Cardiac fibroblast (primary cell): ENCODE measurements at regions not wholly inside any gene's neighbourhood (a gene's known extent, or its start where the extent isn't known, plus 50 kb on each side); places are given as distances from the start of the nearest gene placed in this dataset.

Source experiments
- DNase-seq, 2 donors: peaks; one replicate each; pipeline versions ENCODE4 v3.0.0 to v3.0.0-alpha.2; 2010; ENCODE audit warnings: low read depth in 2 of 2
- H3K4me3 ChIP-seq, 2 donors: replicated peaks in 1 of 2; 1 replicate in 1 of 2; 2 replicates in 1 of 2; pipeline ENCODE4 v1.5.1; 2011; ENCODE audit warnings: low read depth in 2 of 2, low read length in 2 of 2, mild to moderate bottlenecking in 2 of 2, moderate library complexity in 1 of 2
- TF ChIP-seq, protein P1 (sequence below): IDR thresholded peaks from one replicate; pipeline ENCODE4 v1.5.1; 2011; ENCODE audit warnings: low read depth, mild to moderate bottlenecking, low read length, inconsistent platforms

DNA sequence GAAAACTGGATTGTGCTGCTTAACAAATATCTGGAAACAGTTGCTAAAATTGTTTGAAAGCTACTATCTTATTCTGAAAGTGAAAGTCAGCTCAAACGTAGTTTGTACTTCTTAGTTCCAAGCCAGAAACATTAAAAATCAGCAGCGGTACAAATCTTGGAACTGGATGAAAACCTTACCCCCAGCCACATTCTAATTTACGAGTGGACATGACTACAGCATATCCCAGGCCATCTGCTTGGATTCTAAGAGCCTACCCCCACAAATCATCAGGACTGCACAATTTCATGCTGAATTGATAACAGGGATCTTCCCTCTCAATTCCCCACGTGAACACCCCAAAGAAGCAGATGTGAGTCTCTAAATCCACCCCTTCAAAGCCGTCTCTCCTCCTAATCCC, 158.7 kb upstream of the NCKAP5 start:
- TF ChIP-seq, protein P1, sequence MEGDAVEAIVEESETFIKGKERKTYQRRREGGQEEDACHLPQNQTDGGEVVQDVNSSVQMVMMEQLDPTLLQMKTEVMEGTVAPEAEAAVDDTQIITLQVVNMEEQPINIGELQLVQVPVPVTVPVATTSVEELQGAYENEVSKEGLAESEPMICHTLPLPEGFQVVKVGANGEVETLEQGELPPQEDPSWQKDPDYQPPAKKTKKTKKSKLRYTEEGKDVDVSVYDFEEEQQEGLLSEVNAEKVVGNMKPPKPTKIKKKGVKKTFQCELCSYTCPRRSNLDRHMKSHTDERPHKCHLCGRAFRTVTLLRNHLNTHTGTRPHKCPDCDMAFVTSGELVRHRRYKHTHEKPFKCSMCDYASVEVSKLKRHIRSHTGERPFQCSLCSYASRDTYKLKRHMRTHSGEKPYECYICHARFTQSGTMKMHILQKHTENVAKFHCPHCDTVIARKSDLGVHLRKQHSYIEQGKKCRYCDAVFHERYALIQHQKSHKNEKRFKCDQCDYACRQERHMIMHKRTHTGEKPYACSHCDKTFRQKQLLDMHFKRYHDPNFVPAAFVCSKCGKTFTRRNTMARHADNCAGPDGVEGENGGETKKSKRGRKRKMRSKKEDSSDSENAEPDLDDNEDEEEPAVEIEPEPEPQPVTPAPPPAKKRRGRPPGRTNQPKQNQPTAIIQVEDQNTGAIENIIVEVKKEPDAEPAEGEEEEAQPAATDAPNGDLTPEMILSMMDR = no peak
- H3K4me3 ChIP-seq = peak overlapping the region in 1 of 2 donors; percentile 3
- peak in 1 of 2 donors; percentile 5 for DNase-seq

- no peak for DNase-seq
- TF ChIP-seq, protein P1 = no peak
- H3K4me3 ChIP-seq = no peak overlapping the region
Measured at GRCh38 chr2:133732059-133732458, 163.8 kb upstream of the NCKAP5 start.

GRCh38 chr2:133732982-133733900, 165.0 kb upstream of the NCKAP5 start:
- TF ChIP-seq, protein P1 = no peak
- H3K4me3 ChIP-seq = no peak overlapping the region
- no peak for DNase-seq

GRCh38 chr2:133733901-133734255, 165.6 kb upstream of the NCKAP5 start:
- TF ChIP-seq, protein P1 = no peak
- DNase-seq = peak; percentile 23 to 50

DNA sequence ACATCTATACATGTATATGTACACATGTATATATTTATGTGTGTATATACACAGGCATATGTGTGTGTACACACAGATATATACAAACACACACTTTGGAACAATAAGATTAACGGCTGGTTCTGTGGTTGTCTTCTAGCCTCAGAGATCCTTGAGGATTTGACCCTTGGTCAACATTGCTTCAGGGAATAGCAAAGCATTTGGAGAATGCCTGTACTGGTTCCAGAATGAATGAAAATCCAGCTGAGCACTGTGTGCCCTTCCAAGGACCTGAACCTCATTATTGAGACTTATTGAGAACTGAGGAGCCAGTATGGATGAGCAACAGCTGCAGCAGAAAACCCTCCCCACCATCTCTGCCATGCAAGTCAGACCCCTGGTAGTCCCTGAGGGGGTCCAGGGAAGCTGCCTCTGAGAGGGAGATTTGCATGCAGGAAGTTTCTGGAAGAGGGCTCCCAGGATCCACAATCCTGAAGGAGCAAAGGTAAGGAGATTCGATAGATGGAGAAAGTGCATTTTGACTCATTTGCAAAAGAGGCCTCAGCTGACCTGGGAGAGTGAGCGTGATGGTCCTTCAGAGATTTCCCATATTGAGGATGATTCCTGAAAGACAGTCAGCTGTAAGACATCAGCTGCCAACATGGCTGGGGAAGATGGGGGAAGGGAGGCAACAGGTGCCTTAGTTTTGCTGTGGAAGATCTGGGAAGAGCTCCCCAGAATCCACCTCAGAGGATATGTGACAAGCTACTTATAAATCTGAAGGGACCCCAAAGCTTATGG, 166.6 kb upstream of the NCKAP5 start:
- H3K4me3 ChIP-seq = no peak overlapping the region
- TF ChIP-seq, protein P1 = no peak
- no peak for DNase-seq

More at GRCh38 chr2:133733901-133734255, 165.6 kb upstream of the NCKAP5 start:
- no peak overlapping the region for H3K4me3 ChIP-seq

- H3K4me3 ChIP-seq = no peak overlapping the region
- no peak for DNase-seq
- TF ChIP-seq, protein P1 = no peak
Measured at GRCh38 chr2:133736674-133737073, 168.4 kb upstream of the NCKAP5 start.
